Ovary (tissue), 7 donors: ENCODE measurements at regions not wholly inside any gene's neighbourhood (a gene's known extent, or its start where the extent isn't known, plus 50 kb on each side); places are given as distances from the start of the nearest gene placed in this dataset.

ENCODE experiments used
- DNase-seq, 5 donors: peaks; one replicate each; pipeline ENCODE4 v3.0.0-alpha.2; 2019 to 2020
- H3K27ac ChIP-seq, 2 donors: fragments of 200-600 bp; one replicate each; pipeline versions ENCODE4 v1.5.1 to v1.8.0; 2019 to 2022
- H3K27me3 ChIP-seq: fragments of 200-600 bp; one replicate; pipeline ENCODE4 v1.8.0; 2022
- H3K36me3 ChIP-seq: fragments of 200-600 bp; sonication (generic); one replicate; pipeline ENCODE4 v1.5.1; 2019
- H3K4me1 ChIP-seq: one replicate; pipeline ENCODE4 v1.8.1; 2013; ENCODE audit warnings: mild to moderate bottlenecking, moderate library complexity; ENCODE audit not compliant: insufficient read depth
- H3K4me3 ChIP-seq: fragments of 200-600 bp; sonication (generic); one replicate; pipeline ENCODE4 v1.5.1; 2017
- H3K9me3 ChIP-seq, 2 donors: fragments of 200-600 bp in 1 of 2; sonication (generic) in 1 of 2; one replicate each; pipeline versions ENCODE4 v1.5.1 to v1.8.1; 2013 to 2019; ENCODE audit warnings: mild to moderate bottlenecking in 1 of 2, moderate library complexity in 1 of 2
- EP300 ChIP-seq: sonication (generic); formaldehyde crosslinking; IDR thresholded peaks from one replicate; pipeline ENCODE4 v1.6.1; 2017; ENCODE audit warnings: antibody characterized with exemption
- POLR2A ChIP-seq: fragments of 450-650 bp; IDR thresholded peaks from one replicate; pipeline ENCODE4 v1.6.1; 2017; ENCODE audit warnings: antibody characterized with exemption, mild to moderate bottlenecking, moderate library complexity
- WGBS, 3 donors: extraction: QIAGEN DNeasy Blood & Tissue Kit in 1 of 3; methylation state at CpG; one replicate each; pipeline versions ENCODE4 v1.1.5 to v1.1.7; 2013 to 2017; 5-methylcytosine and 5-hydroxymethylcytosine counted together
- intact Hi-C, 4 donors: fragments of 100-400 bp; cut with DNase I; formaldehyde crosslinking; loops; one replicate each; pipeline versions ENCODE4 v1.11.0 to v1.15.1; 2022 to 2023
- TF ChIP-seq, protein P1 (sequence below), 3 donors: fragments of 450-650 bp in 2 of 3; fragments of 200-600 bp in 1 of 3; IDR thresholded peaks; one replicate each; pipeline versions ENCODE4 v1.5.1 to v1.8.0; 2016 to 2022; ENCODE audit warnings: antibody characterized with exemption in 3 of 3, mild to moderate bottlenecking in 1 of 3
- donor health status: DM: no; HTN: no; CAD: no; lungs with moderate emphysema.
- donor health status: DM: no; HTN: no; CAD: no.
- donor health status: Bipolar disorder and iron deficiency.
- donor health status: DM: no; HTN: no; CAD: no.
- donor health status: DM: yes; HTN: yes; CAD: no.

DNA sequence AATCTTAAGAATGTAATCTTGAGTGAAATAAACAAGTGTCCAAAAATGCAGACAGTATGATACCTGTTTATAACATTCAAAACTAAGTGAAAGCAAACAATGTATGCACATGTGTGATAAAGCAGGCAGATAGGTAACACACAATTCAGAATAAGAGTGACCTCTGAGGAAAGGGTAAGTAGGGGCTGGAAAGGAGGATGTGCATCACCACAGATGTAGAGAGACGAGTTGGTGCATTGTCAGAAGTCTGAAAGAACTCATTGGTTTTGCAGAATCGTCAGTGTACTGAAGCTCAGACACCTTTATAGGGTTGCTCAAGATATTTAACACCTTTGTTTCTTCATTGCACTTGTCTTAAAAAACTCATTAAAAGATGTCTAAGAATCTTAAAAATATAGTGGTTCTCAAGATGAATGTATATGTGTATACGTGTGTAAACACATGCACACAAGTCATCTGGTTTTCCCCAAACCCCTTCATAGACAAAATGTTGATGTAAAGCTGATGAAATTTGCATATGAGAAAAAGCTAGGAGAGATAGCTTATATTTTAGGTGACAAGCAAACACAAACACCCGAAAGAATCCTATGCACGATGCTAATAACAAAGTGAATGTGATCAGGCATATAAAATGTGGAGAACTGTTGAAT lies 197.6 kb upstream of the MEF2C start:
- Histone ChIP-seq H3K4me1 (no peaks in the 10 kb centered on the region), H3K27ac (no peak overlapping the region), H3K27me3 (no peaks in the 10 kb centered on the region), H3K36me3 (no peaks in the 10 kb centered on the region), H3K9me3 (no peaks in the 10 kb centered on the region), H3K4me3 (no peak overlapping the region)
- TF ChIP-seq POLR2A (no peak), EP300 (no peak)
- TF ChIP-seq, protein P1, sequence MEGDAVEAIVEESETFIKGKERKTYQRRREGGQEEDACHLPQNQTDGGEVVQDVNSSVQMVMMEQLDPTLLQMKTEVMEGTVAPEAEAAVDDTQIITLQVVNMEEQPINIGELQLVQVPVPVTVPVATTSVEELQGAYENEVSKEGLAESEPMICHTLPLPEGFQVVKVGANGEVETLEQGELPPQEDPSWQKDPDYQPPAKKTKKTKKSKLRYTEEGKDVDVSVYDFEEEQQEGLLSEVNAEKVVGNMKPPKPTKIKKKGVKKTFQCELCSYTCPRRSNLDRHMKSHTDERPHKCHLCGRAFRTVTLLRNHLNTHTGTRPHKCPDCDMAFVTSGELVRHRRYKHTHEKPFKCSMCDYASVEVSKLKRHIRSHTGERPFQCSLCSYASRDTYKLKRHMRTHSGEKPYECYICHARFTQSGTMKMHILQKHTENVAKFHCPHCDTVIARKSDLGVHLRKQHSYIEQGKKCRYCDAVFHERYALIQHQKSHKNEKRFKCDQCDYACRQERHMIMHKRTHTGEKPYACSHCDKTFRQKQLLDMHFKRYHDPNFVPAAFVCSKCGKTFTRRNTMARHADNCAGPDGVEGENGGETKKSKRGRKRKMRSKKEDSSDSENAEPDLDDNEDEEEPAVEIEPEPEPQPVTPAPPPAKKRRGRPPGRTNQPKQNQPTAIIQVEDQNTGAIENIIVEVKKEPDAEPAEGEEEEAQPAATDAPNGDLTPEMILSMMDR (IDR thresholded peaks at IDR 0.05), result no peak
- DNase-seq, result no peak
- intact Hi-C loops, result no loop called here
- 91 to 92% (median 91%) methylated on average over 5 of the region's 5 CpGs for WGBS, 3 donors

DNA sequence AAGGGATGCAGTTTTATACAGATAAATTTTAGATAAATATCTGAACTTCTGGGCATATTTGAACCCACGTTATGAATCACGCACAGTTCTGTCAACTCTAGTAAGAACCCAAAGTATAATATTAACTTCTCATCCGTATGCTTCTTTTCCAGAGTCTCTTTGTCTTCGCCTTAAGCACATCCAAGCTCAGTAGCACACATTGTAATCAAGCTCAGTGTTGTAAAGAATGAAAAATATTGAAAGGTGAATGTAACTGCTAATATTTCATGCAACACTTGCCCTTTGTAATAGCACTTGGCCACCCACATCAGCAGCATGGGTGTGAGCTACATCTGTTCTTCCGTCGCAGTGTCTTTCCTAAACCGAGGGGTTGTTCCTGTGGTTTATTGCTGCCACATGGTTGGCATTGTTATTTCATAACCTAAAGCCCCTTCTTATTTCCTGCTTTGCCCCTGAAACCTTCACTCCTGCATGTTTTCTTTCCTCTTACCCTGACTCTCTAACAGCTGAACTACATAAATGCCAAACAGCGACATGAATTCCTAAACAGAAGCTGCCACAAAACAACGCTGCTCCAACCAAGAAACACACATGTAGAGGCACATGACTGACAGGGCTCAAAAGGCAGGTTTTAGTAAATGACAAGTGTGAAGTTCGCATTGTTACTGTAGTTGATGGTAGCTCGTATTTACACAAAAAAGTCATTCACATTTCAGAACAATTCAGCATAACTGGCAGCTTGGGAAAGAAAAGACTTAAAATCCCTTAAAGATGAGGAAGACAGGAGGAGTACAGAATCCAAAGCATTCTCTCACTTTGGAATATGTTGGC lies 190.1 kb upstream of the MEF2C start:
- no peak for TF ChIP-seq POLR2A
- no peak for TF ChIP-seq EP300
- TF ChIP-seq, protein P1 (IDR thresholded peaks at IDR 0.05), result no peak
- DNase-seq, result no peak
- Histone ChIP-seq H3K27me3 (no peaks in the 10 kb centered on the region), H3K4me3 (no peak overlapping the region), H3K36me3 (no peaks in the 10 kb centered on the region), H3K27ac (no peak overlapping the region), H3K9me3 (no peaks in the 10 kb centered on the region), H3K4me1 (no peaks in the 10 kb centered on the region)
- WGBS, 3 donors, result 60 to 72% (median 68%) methylated on average over 11 of the region's 11 CpGs
- intact Hi-C loops, result no loop called here

DNA sequence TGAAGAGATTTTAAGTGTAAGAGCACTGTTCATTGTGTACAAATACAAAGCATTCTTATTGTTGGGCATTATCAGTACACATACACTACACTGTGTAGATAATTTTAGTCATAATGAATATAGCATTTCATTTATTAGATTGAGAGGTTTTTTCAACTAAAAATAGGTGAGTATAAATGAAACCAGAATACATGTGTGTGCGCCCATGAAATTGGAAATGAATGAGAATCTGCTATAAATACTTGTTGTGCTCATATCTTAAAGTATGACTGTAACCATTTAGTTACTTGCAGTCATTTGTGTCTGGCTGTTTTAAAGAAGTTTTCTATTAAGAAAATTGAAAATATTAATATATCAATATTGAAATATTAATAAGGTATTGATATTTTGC lies 189.0 kb upstream of the MEF2C start:
- WGBS, 3 donors, result 87 to 96% (median 89%) methylated on average over 1 of the region's 1 CpG
- H3K36me3 ChIP-seq, result no peaks in the 10 kb centered on the region
- no peaks in the 10 kb centered on the region for H3K4me1 ChIP-seq
- H3K27me3 ChIP-seq, result no peaks in the 10 kb centered on the region
- no peak overlapping the region for H3K27ac ChIP-seq
- intact Hi-C loops, result no loop called here
- no peaks in the 10 kb centered on the region for H3K9me3 ChIP-seq
- TF ChIP-seq, protein P1 (IDR thresholded peaks at IDR 0.05), result no peak
- no peak for TF ChIP-seq POLR2A
- TF ChIP-seq EP300, result no peak
- no peak overlapping the region for H3K4me3 ChIP-seq
- no peak for DNase-seq

DNA sequence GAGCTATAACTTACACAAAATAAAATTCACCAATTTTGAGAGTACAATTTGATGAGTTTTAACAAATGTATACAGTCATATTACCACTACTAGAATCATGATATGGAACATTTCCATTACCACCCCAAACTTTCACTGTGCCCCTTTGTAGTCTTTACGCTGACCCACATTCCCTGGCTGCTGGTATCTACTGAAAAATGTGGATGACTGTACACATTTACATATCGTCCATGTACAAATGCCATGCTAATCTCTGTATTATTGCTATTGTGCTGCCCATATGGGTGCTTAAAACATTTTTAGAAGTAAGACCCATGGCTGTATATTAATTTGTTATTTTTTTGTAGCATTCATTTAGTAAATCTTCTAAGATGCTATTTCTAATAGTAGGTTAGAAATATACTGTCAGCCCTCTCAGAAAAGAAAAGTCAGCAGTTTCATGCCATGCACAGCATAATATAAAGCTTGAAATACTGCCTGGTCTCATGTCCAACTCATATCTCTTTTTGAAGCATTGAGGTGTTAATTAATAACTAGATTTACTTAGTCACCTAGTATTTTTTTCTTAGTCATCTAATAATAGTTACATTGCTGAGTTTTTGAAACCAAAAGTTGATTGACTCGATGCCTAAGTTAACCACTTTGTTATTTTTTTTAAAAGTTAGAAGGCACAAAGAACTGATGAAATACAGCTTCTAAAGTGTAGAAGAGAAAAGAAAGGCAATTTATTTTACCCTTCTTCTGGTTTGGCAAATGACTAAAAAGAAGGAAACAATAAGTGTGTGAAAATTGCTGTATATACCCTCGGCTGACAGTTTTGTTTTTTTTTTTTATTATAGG lies 188.3 kb upstream of the MEF2C start:
- Histone ChIP-seq H3K36me3 (no peaks in the 10 kb centered on the region), H3K4me1 (no peaks in the 10 kb centered on the region), H3K4me3 (no peak overlapping the region), H3K27me3 (no peaks in the 10 kb centered on the region), H3K9me3 (no peaks in the 10 kb centered on the region), H3K27ac (no peak overlapping the region)
- intact Hi-C loops, result no loop called here
- no peak for TF ChIP-seq EP300
- TF ChIP-seq POLR2A, result no peak
- TF ChIP-seq, protein P1 (IDR thresholded peaks at IDR 0.05), result no peak
- WGBS, 3 donors, result 91 to 93% (median 93%) methylated on average over 4 of the region's 4 CpGs
- DNase-seq, result no peak
